ENCODE measurements at regions not wholly inside any gene's neighbourhood (a gene's known extent, or its start where the extent isn't known, plus 50 kb on each side); places are given as distances from the start of the nearest gene placed in this dataset.

- no peak for DNase-seq (ENCODE audit: low read depth in 1 of 2, low spot score in 1 of 2)
- Histone ChIP-seq H3K4me3 (replicated peaks; ENCODE audit: insufficient read depth, low read length) (no peak overlapping the region), H3K27ac (replicated peaks) (no peak overlapping the region), H3K27me3 (ENCODE audit: insufficient read depth, poor library complexity, severe bottlenecking) (no peaks in the 10 kb centered on the region)
- no peak for TF ChIP-seq CTCF (IDR thresholded peaks at IDR 0.05; ENCODE audit: insufficient read depth, low read length)
- TF ChIP-seq SPI1 (IDR thresholded peaks at IDR 0.05; ENCODE audit: borderline replicate concordance, low read depth) = no peak
- no peak for TF ChIP-seq REST (IDR thresholded peaks at IDR 0.05; ENCODE audit: insufficient replicate concordance, low read depth)
- no peak for TF ChIP-seq POLR2AphosphoS5 (IDR thresholded peaks at IDR 0.05; ENCODE audit: low read depth)
- no peak for TF ChIP-seq GABPA (IDR thresholded peaks at IDR 0.05; ENCODE audit: low read depth)
Measured at GRCh38 chr15:70196372-70197316, 98.9 kb upstream of the TLE3 start.

GRCh38 chr15:70195587-70196305, 98.0 kb upstream of the TLE3 start:
- H3K27me3 ChIP-seq (ENCODE audit: insufficient read depth, poor library complexity, severe bottlenecking) = no peaks in the 10 kb centered on the region
- no peak overlapping the region for H3K27ac ChIP-seq (replicated peaks)
- no peak for DNase-seq (ENCODE audit: low read depth in 1 of 2, low spot score in 1 of 2)
- H3K4me3 ChIP-seq (replicated peaks; ENCODE audit: insufficient read depth, low read length) = no peak overlapping the region
- TF ChIP-seq CTCF (IDR thresholded peaks at IDR 0.05; ENCODE audit: insufficient read depth, low read length) (no peak), POLR2AphosphoS5 (IDR thresholded peaks at IDR 0.05; ENCODE audit: low read depth) (no peak), GABPA (IDR thresholded peaks at IDR 0.05; ENCODE audit: low read depth) (no peak), REST (IDR thresholded peaks at IDR 0.05; ENCODE audit: insufficient replicate concordance, low read depth) (no peak), SPI1 (IDR thresholded peaks at IDR 0.05; ENCODE audit: borderline replicate concordance, low read depth) (no peak)

DNA sequence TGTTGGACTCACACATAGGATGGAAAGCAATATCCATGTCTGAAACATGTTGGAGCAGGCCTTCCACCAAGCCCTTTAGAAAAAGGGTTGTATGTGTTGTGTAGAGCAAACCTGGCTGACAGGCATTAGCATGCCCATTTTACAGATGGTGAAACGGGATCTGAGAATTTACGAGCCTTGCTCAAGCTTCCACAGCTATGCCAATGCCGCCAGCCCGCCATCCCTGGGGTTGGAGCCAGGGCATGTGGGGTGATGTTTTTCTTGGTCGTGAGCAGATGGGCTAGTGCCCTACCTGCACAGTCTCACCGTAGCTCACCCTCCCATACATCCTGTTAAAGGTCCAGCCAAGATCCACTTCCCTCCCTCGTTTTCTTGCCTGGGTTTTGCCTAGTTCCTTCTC, 97.5 kb upstream of the TLE3 start:
- no peak overlapping the region for H3K27ac ChIP-seq (replicated peaks)
- DNase-seq (ENCODE audit: low read depth in 1 of 2, low spot score in 1 of 2) = no peak
- H3K27me3 ChIP-seq (ENCODE audit: insufficient read depth, poor library complexity, severe bottlenecking) = no peaks in the 10 kb centered on the region
- H3K4me3 ChIP-seq (replicated peaks; ENCODE audit: insufficient read depth, low read length) = no peak overlapping the region
- TF ChIP-seq SPI1 (IDR thresholded peaks at IDR 0.05; ENCODE audit: borderline replicate concordance, low read depth) = no peak
- TF ChIP-seq CTCF (IDR thresholded peaks at IDR 0.05; ENCODE audit: insufficient read depth, low read length) = no peak
